Muscle layer of duodenum (tissue), 2 donors: ENCODE measurements at regions not wholly inside any gene's neighbourhood (a gene's known extent, or its start where the extent isn't known, plus 50 kb on each side); places are given as distances from the start of the nearest gene placed in this dataset.
"Not testable (repeated sequence)": the region's sequence is repeated elsewhere in the genome, so short reads cannot be mapped to it uniquely, and the experiment has no call there.

Experiments
- H3K27ac ChIP-seq: one replicate; pipeline ENCODE4 v1.7.0; 2013; ENCODE audit warnings: mild to moderate bottlenecking, low read length
- H3K27me3 ChIP-seq: one replicate; pipeline ENCODE4 v1.7.0; 2013; ENCODE audit warnings: low read depth, mild to moderate bottlenecking, control low read depth, low read length
- H3K36me3 ChIP-seq, 2 donors: one replicate each; pipeline ENCODE4 v1.7.0; 2013; ENCODE audit warnings: low read length in 2 of 2, control low read depth in 1 of 2, mild to moderate bottlenecking in 1 of 2; ENCODE audit not compliant: insufficient read depth in 2 of 2, control insufficient read depth in 1 of 2
- H3K4me1 ChIP-seq, 2 donors: one replicate each; pipeline ENCODE4 v1.7.0; 2013; ENCODE audit warnings: low read length in 2 of 2, mild to moderate bottlenecking in 2 of 2, control low read depth in 1 of 2, moderate library complexity in 1 of 2; ENCODE audit not compliant: insufficient read depth in 2 of 2, control insufficient read depth in 1 of 2
- H3K4me3 ChIP-seq, 2 donors: one replicate each; pipeline ENCODE4 v1.7.0; 2013; ENCODE audit warnings: low read length in 2 of 2, low read depth in 1 of 2, mild to moderate bottlenecking in 1 of 2
- H3K9me3 ChIP-seq, 2 donors: one replicate each; pipeline ENCODE4 v1.7.0; 2013; ENCODE audit warnings: low read length in 2 of 2, control low read depth in 1 of 2, mild to moderate bottlenecking in 1 of 2; ENCODE audit not compliant: control insufficient read depth in 1 of 2
- donor health status: healthy.

DNA sequence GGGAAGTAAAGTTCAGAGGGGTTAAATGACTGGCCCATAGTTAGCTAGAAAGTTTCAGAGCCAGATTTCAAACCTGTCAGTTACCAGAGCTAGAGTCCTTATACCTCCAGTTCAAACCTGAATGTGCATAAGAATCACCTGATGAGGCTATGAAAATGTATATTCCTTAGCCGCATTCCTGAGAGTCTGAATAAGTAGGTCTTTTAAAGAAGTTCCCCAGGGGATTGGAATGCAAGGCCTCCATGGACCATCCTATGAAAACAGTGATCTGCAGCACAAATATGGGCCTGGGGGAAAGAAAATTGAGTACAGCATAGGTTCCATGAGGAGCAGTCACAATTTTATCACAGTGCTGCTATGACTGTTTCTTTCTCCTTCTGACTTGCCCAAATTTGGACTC, 263.9 kb upstream of the CXorf66 start:
- H3K27ac ChIP-seq, result no peak overlapping the region
- no peaks in the 10 kb centered on the region for H3K27me3 ChIP-seq
- H3K4me1 ChIP-seq, result no peaks in the 10 kb centered on the region
- no peaks in the 10 kb centered on the region for H3K9me3 ChIP-seq
- no peak overlapping the region for H3K4me3 ChIP-seq
- no peaks in the 10 kb centered on the region for H3K36me3 ChIP-seq

DNA sequence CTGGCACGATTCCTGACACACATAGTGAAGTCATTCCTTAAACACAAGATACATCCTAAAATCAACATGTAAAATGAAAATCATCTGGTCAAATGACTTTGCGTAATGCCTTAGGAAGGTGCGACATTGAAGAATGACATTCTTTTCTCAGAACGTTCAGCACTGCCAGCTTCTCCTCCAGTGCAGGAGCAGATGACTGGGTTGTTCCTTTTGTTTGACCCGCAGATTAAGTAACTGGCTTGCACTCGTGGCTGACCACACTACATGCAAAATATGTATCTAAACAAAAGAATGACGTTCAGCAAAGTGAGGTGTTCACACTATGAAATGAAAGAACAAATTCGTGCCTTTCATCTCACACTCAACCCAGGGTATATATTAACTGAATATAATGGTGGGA, 260.7 kb upstream of the CXorf66 start:
- H3K9me3 ChIP-seq, result not testable (repeated sequence)

DNA sequence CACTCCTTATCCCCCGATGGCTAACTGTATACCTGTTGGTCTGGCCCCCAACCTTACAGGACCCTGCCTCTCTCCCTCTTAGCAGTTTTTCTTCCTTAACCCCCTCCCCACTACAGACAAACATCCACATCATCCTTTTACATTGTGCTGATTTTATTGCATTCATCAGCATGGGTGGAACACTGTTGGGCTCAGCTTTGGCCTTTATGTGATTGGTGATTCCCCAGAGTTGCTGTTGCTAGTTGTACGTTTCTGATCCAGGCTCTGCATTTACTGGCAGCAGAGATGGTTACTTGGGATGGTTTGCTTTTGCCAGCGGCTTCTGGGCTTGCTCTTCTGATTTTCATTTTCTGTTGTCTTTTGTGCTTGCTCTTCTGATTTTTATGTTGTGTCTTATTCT, 250.6 kb upstream of the CXorf66 start:
- not testable (repeated sequence) for H3K36me3 ChIP-seq, H3K4me1 ChIP-seq, H3K27ac ChIP-seq, H3K27me3 ChIP-seq, H3K9me3 ChIP-seq, H3K4me3 ChIP-seq

More for the DNA sequence above, 260.7 kb upstream of the CXorf66 start:
- H3K4me3 ChIP-seq, H3K36me3 ChIP-seq, H3K27ac ChIP-seq, H3K4me1 ChIP-seq, H3K27me3 ChIP-seq: not testable (repeated sequence)

DNA sequence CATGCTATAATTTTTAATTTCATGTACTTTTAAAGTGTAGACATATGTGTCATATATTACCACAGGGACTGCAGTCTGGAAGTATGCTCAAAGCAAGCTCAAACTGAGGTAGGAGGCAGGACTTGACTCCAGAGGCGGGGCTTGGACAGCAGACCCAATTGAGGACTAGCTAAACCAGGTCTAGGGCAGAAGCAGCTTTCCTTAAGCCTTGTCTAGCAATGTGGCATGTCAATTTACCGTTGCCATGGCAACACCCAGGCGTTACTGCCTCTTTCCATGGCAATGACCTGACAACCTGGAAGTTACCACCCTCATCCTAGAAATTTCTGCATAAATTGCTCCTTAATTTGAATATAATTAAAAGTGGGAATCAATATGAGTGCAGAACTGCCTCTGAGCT, 249.2 kb upstream of the CXorf66 start:
- not testable (repeated sequence) for H3K9me3 ChIP-seq, H3K4me3 ChIP-seq, H3K4me1 ChIP-seq, H3K27me3 ChIP-seq, H3K36me3 ChIP-seq, H3K27ac ChIP-seq

DNA sequence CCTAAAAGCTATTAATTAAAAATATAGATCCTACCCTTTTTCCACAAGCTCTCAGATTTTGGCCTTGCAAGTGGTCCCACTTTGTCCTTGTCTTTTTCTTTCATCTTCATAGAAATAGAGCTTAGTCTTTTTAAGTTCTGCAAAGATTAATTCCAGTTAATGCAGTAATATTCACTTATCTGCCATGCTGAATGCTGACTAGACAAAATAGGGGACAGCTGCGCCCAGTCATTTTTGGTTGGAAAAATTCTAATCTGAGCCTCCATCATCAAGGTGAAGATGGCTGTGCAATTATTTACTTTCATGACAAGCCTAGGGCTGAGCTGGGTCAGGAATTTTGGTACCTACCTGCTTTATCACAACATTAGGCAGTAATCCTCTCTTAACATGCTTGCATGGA, 241.3 kb upstream of the CXorf66 start:
- Histone ChIP-seq H3K36me3 (no peaks in the 10 kb centered on the region), H3K27ac (no peak overlapping the region), H3K4me3 (no peak overlapping the region), H3K9me3 (no peaks in the 10 kb centered on the region), H3K27me3 (no peaks in the 10 kb centered on the region), H3K4me1 (no peaks in the 10 kb centered on the region)

DNA sequence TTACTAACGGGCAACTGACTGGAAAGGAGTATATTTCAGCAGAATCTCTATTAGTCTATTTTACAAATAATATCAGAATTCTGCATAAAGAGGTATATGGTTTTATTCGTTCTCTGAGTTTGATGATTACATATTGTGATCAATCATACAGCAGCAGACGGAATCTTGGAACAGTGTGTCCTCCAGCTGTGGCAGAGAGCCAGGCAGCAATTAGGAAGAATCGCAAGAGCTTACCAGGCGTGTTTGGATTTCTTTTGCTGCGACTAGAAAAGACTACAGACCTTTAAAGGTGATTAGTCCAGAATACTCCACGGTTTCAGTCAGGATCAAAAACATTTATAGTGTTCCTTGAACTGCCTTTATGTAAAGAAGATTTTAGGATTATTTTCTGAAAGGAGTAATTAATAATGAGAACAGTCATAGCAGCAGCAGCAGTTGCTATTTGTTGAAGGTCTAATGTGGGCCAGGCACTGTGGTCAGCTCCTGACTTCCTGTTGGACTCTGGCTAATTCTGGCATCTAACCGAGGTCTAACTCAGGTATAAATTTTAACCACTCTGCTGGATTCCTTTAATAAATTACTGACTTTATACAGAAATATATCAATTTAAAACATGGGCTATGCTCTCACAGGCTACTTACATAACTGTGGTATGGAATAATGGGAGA, 225.3 kb upstream of the CXorf66 start:
- Histone ChIP-seq H3K36me3 (no peaks in the 10 kb centered on the region), H3K4me3 (no peak overlapping the region), H3K4me1 (no peaks in the 10 kb centered on the region), H3K27me3 (no peaks in the 10 kb centered on the region), H3K9me3 (no peaks in the 10 kb centered on the region), H3K27ac (no peak overlapping the region)

DNA sequence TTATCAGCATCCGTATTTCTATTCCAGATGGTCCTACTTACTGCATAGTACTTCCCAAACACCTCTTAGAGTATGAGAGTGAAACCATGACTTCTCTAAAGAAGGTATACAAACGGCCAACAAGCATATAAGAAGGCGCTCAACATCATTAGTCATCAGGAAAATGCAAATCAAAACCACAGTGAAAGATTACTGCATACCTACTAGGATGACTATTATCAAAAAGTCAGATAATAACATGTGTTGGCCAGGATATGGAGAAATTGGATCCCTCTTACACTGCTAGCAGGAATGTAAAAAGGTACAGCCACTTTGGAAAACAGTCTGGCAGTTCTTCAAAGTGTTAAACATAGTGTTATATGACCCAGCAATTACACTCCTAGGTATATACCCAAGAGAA, 215.3 kb upstream of the CXorf66 start:
- Histone ChIP-seq H3K27me3 (no peaks in the 10 kb centered on the region), H3K36me3 (no peaks in the 10 kb centered on the region), H3K4me1 (no peaks in the 10 kb centered on the region), H3K27ac (no peak overlapping the region), H3K9me3 (no peaks in the 10 kb centered on the region), H3K4me3 (no peak overlapping the region)

DNA sequence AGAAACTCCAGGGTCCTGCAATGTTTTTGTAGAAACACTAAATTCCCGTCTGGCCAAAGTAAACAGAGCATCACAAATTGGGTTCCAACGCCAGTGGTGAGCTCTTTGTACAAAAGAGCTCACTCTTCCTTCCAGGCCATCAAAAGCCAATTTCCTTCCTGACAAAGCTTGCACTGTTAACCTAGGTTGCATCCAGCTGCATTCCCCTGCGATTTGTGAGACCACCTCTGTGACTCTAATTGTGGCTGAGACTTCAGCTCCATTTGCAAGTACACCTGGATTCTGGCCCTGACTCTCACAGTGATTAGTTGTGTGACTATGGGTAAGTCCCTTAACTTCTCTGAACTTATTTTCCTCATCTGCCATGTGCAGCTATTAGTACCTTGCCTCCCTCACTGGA, 212.5 kb upstream of the CXorf66 start:
- H3K27ac ChIP-seq, result no peak overlapping the region
- H3K4me1 ChIP-seq, result no peaks in the 10 kb centered on the region
- H3K27me3 ChIP-seq, result no peaks in the 10 kb centered on the region
- no peaks in the 10 kb centered on the region for H3K9me3 ChIP-seq
- H3K4me3 ChIP-seq, result no peak overlapping the region
- H3K36me3 ChIP-seq, result no peaks in the 10 kb centered on the region

DNA sequence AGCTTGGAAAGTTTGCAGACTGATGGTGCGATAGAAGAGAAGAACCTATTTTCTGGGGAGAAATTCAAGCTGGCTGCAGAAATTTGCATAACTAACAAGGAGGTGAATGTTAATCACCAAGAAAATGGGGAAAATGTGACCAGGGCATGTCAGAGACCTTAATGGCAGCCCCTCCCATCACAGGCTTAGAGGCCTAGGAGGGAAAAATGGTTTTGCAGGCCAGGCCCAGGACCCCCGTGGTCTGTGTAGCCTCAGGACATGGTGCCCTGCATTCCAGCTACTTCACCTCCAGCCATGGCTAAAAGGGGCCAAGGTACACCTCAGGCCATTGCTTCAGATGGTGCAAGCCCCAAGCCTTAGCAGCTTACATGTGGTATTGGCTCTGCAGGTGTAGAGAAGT, 207.1 kb upstream of the CXorf66 start:
- H3K4me1 ChIP-seq, result no peaks in the 10 kb centered on the region
- H3K4me3 ChIP-seq, result no peak overlapping the region
- H3K27me3 ChIP-seq, result no peaks in the 10 kb centered on the region
- H3K27ac ChIP-seq, result no peak overlapping the region
- no peaks in the 10 kb centered on the region for H3K36me3 ChIP-seq
- no peaks in the 10 kb centered on the region for H3K9me3 ChIP-seq

DNA sequence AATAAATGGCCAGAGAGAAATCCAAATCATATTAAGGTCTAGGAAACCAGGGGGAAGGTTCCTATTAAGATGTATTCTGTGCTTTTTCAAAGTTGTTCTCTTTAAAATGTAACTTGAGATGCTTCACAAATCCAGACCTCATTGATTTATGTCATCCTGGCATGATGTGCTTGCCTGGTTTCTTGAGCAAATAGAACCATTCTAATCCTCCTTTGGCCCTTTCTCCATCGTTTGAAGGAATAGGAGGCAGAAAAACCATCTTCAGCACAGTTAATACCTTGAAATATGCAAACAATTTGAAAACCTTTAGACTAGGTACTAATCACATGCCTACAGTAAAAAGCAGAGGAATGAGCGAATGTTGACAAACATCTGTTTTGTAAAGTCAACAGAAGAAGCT, 202.2 kb upstream of the CXorf66 start:
- Histone ChIP-seq H3K27ac (no peak overlapping the region), H3K9me3 (no peaks in the 10 kb centered on the region), H3K36me3 (no peaks in the 10 kb centered on the region), H3K4me3 (no peak overlapping the region), H3K27me3 (no peaks in the 10 kb centered on the region), H3K4me1 (no peaks in the 10 kb centered on the region)

DNA sequence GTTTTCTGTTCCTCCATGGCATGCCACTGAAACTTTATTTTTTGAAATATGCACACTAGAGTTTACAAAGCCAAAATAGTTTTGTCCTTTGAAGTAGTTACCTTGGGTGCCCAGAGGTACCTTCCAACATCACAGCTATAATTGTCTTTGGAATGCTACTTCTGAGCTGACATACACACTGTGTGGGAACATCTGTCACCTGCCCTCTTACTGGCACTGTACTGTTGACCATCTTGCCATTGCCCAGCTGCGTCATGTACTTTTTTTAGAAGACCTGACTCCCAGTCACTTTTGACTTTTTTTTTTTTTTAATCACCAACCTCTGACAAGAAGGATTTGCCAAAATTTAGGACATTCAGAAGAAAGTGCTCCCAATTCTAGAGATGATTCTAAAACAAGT, 200.5 kb upstream of the CXorf66 start:
- Histone ChIP-seq H3K27ac (no peak overlapping the region), H3K4me3 (no peak overlapping the region), H3K4me1 (no peaks in the 10 kb centered on the region), H3K36me3 (no peaks in the 10 kb centered on the region), H3K27me3 (no peaks in the 10 kb centered on the region), H3K9me3 (no peaks in the 10 kb centered on the region)

DNA sequence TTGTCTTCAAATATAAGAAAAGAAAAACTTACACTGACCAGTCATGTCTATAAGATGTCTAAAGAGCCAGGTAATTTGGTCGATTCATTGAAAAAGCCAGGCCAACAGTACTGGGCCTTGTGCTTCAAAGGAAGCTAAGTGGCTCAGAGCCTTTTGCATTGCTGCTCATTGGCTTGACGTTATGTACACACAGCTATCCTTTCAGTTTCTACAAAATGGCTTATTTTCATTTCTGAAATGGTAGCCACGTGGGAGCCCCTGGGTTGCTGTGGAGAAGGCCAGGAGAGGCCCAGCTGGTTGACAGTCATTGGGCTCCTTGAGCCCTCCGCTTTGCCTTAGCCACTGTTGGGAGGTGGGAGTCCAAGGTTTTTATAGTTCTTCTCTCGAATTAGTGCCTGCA, 199.1 kb upstream of the CXorf66 start:
- Histone ChIP-seq H3K27me3 (no peaks in the 10 kb centered on the region), H3K9me3 (no peaks in the 10 kb centered on the region), H3K27ac (no peak overlapping the region), H3K4me1 (no peaks in the 10 kb centered on the region), H3K36me3 (no peaks in the 10 kb centered on the region), H3K4me3 (no peak overlapping the region)
